ENCODE measurements at regions not wholly inside any gene's neighbourhood (a gene's known extent, or its start where the extent isn't known, plus 50 kb on each side); places are given as distances from the start of the nearest gene placed in this dataset.

DNA sequence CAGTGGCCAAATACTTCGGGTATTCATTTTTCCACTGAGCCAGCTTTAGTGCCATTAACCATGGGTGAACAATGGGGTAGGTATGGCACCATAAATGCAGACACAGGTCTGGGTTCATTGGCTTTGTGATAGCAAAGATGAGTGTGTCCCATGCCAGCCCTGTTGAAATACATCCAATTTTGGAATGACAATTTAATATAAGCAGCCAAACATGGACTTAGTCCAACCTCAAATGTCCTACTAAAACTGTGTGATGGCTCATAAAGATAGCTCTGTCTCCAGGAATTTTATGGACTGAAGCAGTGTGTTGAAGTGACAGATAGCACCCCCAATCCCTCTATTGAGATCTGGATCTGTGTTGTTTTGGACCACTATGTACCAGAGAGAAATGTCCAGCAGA is 514.9 kb downstream of the RASEF start:
- DNase-seq (ENCODE audit: low read depth, low spot score), result no peak

GRCh38 chr9:82549174-82549821 is 513.6 kb downstream of the RASEF start:
- peak; percentile 12 for DNase-seq (ENCODE audit: low read depth, low spot score)

DNA sequence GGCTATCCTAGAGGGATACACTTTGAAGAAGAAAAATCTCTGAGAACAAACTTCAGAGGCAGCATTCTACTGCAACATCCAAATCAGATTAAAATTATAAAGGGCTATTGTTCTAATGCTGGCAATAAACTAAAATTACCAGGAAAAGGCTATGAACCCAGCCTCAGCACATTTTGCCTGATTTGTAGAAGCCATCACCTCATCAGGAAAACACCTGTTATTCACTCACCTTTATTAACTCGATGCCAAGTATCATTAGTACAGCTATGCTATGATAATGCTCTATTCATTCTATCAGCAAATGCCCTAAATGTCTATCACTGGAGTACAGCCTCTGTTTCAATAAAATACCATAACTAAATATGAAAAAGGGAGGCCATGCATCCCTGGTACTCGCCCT is 510.2 kb downstream of the RASEF start:
- no peak for DNase-seq (ENCODE audit: low read depth, low spot score)

- DNase-seq (ENCODE audit: low read depth, low spot score), result peak; percentile 7
Measured at GRCh38 chr9:82553654-82554366, 509.1 kb downstream of the RASEF start.

DNA sequence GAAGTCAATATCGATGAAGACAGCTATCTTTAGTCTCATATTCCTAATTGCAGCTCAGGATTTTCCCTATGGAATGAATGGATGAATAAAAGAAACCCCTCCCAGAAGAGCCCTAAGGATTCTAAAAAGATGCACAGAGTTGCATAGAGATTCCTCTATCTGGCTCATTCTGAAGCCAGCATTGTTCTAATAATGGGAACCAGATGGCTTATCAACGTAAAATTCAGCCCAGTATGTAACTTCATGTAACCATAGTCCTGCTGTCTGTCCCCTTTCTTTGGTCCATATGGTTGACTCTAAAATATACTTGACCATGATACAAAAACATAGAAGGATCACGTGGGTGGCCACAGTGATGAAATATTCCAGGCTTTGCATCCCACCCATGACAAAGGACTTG is 508.6 kb downstream of the RASEF start:
- DNase-seq (ENCODE audit: low read depth, low spot score), result no peak

DNA sequence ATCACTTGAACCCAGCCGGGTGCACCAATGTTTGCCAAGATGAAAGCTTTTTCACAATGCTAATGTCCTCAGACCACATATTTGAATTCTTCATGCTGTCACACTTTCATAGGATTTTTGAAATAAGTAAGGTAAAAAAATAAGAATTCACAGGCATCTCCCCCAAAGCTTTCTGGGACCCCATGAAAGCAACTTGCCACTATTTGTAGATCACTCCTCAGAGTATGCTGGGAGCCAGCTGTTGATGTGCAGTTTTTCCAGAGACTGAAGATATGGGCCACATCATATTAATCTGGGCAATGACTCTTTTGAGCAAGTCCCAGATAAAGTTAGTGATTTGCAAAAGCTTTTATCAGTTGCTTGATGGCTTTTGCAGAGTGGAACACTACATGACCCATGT is 507.9 kb downstream of the RASEF start:
- no peak for DNase-seq (ENCODE audit: low read depth, low spot score)

DNA sequence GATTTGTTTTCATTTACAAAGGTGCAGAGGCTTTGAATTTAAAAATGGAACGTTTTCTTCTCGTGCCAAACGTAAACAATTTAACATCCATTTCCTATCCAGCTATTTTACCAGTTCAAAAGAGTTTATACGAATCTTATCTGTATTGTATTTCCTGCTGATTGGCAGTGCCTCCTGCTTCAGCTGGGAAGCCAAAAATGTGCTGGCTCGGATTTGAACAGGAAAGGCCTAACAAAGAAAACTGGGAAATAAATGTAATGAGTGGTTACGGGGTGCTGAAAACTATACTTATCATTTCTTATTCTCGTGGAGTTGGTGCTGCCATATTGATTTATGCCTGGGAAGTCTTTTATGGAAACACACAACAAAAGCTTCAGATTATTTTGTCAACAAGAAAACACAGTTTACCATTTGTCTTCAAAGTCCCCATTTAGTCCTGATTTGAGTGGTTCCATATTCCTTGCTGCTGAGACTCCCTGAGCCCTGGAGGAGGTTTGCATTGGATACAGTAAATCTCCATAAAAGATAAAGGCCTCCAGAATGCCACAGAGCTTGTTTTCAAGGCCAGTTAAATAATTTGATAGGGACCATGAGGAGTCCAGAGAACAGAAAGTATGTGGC is 507.4 kb downstream of the RASEF start:
- no peak for DNase-seq (ENCODE audit: low read depth, low spot score)

DNA sequence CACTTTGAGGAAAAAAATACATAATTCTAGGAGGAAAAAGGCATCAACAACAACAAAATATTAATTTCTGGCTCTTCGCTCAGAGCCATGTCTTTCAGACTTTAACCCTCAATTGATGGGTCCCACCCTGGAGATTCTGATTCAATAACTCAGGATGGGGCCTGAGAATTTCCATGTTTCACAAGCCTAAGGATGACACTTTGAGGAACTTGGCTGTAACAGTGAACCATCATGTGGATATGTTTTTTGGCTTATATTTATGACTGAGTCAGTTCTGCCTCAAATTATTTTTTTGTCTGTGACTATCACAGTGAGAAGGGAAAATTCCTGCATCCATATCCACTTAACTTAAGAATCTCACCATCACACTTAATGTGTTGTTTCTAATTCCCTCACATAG is 504.6 kb downstream of the RASEF start:
- DNase-seq (ENCODE audit: low read depth, low spot score), result no peak

- no peak for DNase-seq (ENCODE audit: low read depth, low spot score)
Measured at GRCh38 chr9:82558855-82559630, 503.9 kb downstream of the RASEF start.

- no peak for DNase-seq (ENCODE audit: low read depth, low spot score)
Measured at GRCh38 chr9:82560036-82560435, 502.9 kb downstream of the RASEF start.

DNA sequence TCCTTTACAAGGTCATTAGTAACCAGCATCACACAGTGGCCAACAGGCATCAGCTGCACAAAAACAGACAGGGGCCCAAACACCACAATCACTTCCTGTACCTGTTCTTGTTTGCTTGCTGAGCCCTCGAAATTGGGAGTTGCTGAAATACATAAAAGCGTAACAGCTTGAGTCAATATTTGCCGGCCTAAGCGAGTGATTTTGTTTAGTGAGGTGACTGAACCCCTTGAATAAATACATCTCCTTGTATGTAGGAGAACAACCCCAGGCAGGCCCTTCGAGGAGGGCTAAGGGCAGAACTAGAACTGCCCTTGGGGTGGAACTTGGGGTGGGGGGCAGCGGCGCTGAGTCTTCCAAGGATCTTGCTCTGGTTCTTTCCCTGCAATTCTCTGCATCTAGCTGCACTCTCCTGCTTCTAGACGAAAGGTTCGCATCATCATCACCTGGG is 502.5 kb downstream of the RASEF start:
- DNase-seq (ENCODE audit: low read depth, low spot score), result no peak

GRCh38 chr9:82563094-82563493 is 499.8 kb downstream of the RASEF start:
- DNase-seq (ENCODE audit: low read depth, low spot score), result no peak

GRCh38 chr9:82563841-82564240 is 499.1 kb downstream of the RASEF start:
- DNase-seq (ENCODE audit: low read depth, low spot score), result no peak

- DNase-seq (ENCODE audit: low read depth, low spot score), result no peak
Measured at GRCh38 chr9:82565188-82565969, 497.6 kb downstream of the RASEF start.

DNA sequence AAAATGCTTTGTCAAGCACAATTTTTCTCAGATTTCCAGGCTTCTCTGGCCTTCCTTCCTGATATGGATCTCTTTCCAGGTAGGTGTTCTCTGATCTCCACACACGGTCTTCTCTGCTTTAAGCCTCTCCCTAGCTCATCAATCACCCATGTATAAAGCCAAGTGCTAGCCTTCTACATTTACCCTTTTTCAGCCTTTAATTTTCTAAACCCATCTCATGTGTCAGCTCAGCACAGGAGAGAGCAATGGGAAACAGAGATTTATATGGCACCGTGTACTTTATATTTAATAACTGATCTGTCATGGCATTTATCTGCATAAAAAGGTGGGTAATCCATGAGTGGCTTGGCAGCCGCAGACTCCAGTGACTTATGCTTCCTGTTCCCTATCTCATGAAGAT is 495.0 kb downstream of the RASEF start:
- no peak for DNase-seq (ENCODE audit: low read depth, low spot score)

DNA sequence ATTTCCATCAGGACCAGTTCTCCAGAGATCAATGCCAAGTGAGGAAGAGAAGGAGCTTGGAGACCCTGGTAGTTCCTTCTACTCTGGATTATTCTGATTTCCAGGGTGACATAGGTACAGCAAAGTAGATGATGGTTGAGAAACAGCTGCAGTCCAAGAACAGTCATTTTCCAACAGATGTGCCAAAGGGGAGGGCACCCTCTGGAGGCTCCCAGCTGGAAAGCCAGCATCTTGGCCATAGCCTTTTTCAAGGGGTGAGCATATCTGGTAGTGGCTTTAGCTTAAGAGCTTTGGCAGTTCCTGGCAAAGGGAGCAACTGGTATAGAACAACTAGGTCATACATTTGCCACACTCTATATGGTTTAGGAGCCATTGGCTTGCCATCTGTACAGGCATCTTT is 492.7 kb downstream of the RASEF start:
- DNase-seq (ENCODE audit: low read depth, low spot score), result no peak

- no peak for DNase-seq (ENCODE audit: low read depth, low spot score)
Measured at GRCh38 chr9:82571540-82571939, 491.4 kb downstream of the RASEF start.

DNA sequence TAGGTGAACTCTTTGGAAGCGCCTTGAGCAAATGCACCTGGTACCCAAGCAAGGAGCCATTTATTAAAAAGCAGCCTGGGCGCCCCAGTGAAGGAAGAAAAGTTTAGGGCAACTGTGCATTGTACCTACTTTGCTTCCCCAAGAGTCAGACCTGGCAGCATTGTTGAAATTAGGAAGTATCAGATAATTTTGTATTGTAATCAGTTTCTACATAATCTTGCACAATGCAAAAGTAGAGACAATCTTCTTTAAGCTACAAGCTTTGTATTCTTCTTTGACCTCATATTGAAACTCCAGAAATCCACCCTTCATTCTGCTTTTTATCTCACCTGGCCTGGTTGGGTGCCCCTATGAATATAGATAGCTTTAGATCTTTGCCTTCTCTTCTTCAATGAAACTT is 490.8 kb downstream of the RASEF start:
- DNase-seq (ENCODE audit: low read depth, low spot score), result no peak

DNA sequence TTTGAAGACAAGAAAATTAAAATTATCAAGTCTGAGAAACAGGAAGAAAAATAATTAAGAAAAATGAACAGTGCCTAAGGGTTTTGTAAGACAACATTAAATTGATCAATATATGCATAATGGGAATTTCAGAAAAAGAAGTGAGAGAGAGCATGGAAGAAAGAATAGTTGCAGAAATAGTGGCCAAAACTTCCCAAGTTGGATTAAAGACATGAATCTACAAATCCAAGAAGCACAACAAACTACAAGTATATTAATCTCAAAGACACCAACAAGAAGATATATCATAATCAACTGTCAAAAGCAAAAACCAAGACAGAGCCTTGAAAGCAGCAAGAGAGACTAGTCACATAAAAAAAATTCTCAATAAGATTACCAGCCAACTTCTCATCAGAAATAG is 488.0 kb downstream of the RASEF start:
- no peak for DNase-seq (ENCODE audit: low read depth, low spot score)

DNA sequence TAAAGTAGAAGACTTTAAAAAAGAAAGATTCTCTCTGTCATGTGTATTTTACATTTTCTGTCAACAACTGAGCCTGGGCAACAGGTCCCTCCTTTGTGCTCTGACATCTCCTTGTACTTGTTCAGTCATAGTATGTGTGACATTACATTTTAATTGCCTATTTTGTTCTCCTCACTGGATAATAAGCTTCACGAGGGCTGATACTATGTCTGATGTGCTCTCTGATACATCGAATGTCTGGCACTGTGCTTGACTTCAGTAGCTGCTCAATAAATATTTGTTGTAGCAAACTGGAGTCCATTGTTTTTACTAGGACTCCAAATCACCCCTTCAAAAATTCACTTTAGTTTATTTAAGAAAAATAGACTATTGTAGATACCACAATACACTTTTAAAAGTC is 482.0 kb downstream of the RASEF start:
- DNase-seq (ENCODE audit: low read depth, low spot score), result no peak

GRCh38 chr9:82581516-82581915 is 481.4 kb downstream of the RASEF start:
- DNase-seq (ENCODE audit: low read depth, low spot score), result no peak

GRCh38 chr9:82581935-82582334 is 481.0 kb downstream of the RASEF start:
- no peak for DNase-seq (ENCODE audit: low read depth, low spot score)
